HepG2 (cell line): ENCODE measurements at regions not wholly inside any gene's neighbourhood (a gene's known extent, or its start where the extent isn't known, plus 50 kb on each side); places are given as distances from the start of the nearest gene placed in this dataset.

Source experiments
- ATAC-seq: fragments of 200-7000 bp; cut with Tn5 transposase; 3 replicates; pipeline ENCODE4 v1.9.1; 2020; ENCODE audit warnings: mild to moderate bottlenecking, moderate library complexity
- BruUV-seq: library from RNA; stranded (reverse); fragments of 400-500 nt; replicated peaks from 2 replicates; lab custom pipeline; 2021; lab: Mats Ljungman, UMichigan
- CTCF ChIA-PET: fragments of 300-600 bp; formaldehyde crosslinking; extraction: SDS; loops from one replicate; lab custom pipeline; 2021; ENCODE audit warnings: low total read pairs, inconsistent platforms, low intra/inter-chr PET ratio; lab: Yijun Ruan, JAX
- POLR2A ChIA-PET: fragments of 350-600 bp; sonication (Branson Sonifier 250); formaldehyde crosslinking; loops from one replicate; lab custom pipeline; 2020; ENCODE audit warnings: antibody characterized with exemption, inconsistent platforms; lab: Yijun Ruan, JAX
- DNase-seq: peaks from one replicate; pipeline ENCODE4 v3.0.0-alpha.2; 2015; ENCODE audit warnings: low spot score
- FAIRE-seq: peaks from 3 replicates; lab custom pipeline; 2011; peaks lifted over from hg19 to GRCh38; lab: Jason Lieb, UNC
- H2AFZ ChIP-seq: one replicate; pipeline ENCODE4 v1.6.1; 2011; ENCODE audit warnings: low read length, inconsistent platforms
- H3K27ac ChIP-seq: fragments of 300-600 bp; 3 replicates; pipeline ENCODE4 v1.8.0; 2011; ENCODE audit warnings: mixed run types, mild to moderate bottlenecking, mixed read lengths, low read length, inconsistent platforms; ENCODE audit not compliant: insufficient read depth; ENCODE audit errors: extremely low read length
- H3K27me3 ChIP-seq, 2 experiments: fragments of 200-600 bp in 1 of 2; 2 replicates in 1 of 2; 3 replicates in 1 of 2; pipeline versions ENCODE4 v1.6.0 to v1.8.0; 2011; ENCODE audit warnings: low read length in 2 of 2, mild to moderate bottlenecking in 2 of 2, moderate library complexity in 2 of 2, inconsistent platforms in 1 of 2; ENCODE audit not compliant: insufficient read depth in 2 of 2, control insufficient read depth in 1 of 2
- H3K36me3 ChIP-seq, 2 experiments: fragments of 200-600 bp in 1 of 2; replicated peaks in 1 of 2; 2 replicates in 1 of 2; 3 replicates in 1 of 2; pipeline versions ENCODE4 v1.5.1 to v1.8.0; 2011; ENCODE audit warnings: low read length in 2 of 2, inconsistent platforms in 1 of 2; ENCODE audit not compliant: insufficient read depth in 2 of 2, control insufficient read depth in 1 of 2
- H3K4me1 ChIP-seq: 2 replicates; pipeline ENCODE4 v1.5.1; 2012; ENCODE audit warnings: low read length, inconsistent platforms; ENCODE audit not compliant: insufficient read depth
- H3K4me2 ChIP-seq: 2 replicates; pipeline ENCODE4 v1.6.0; 2011; ENCODE audit warnings: low read depth, low read length, inconsistent platforms
- H3K4me3 ChIP-seq, 3 experiments: fragments of 200-600 bp in 1 of 3; sonication (generic), shearing (Covaris generic) in 1 of 3; replicated peaks in 1 of 3; 2 replicates each; pipeline ENCODE4 v1.5.1; 2011 to 2016; ENCODE audit warnings: low read length in 3 of 3, inconsistent platforms in 2 of 3, low read depth in 2 of 3, mild to moderate bottlenecking in 2 of 3, control low read depth in 1 of 3, mixed read lengths in 1 of 3; ENCODE audit not compliant: insufficient read depth in 1 of 3
- H3K79me2 ChIP-seq: one replicate; pipeline ENCODE4 v1.6.1; 2011; ENCODE audit warnings: low read length, inconsistent platforms; ENCODE audit not compliant: insufficient read depth
- H3K9ac ChIP-seq: 2 replicates; pipeline ENCODE4 v1.6.0; 2011; ENCODE audit warnings: mild to moderate bottlenecking, low read depth, low read length, inconsistent platforms; ENCODE audit not compliant: insufficient read depth
- H3K9me3 ChIP-seq: 2 replicates; pipeline ENCODE4 v1.5.1; 2012; ENCODE audit warnings: mild to moderate bottlenecking, low read length
- H4K20me1 ChIP-seq: 2 replicates; pipeline ENCODE4 v1.6.0; 2011; ENCODE audit warnings: inconsistent platforms, mild to moderate bottlenecking, low read length, moderate library complexity; ENCODE audit not compliant: insufficient read depth
- ARNT ChIP-seq: fragments of 450-650 bp; IDR thresholded peaks from 2 replicates; pipeline ENCODE4 v1.6.1; 2017
- ARNT2 ChIP-seq: sonication (generic); formaldehyde crosslinking; IDR thresholded peaks from 2 replicates; pipeline ENCODE4 v1.8.0; 2022; ENCODE audit warnings: mild to moderate bottlenecking, low read depth, missing genetic modification reagents, moderate library complexity
- CBX2 ChIP-seq, 2 experiments: fragments of 200-600 bp in 1 of 2; sonication (generic); formaldehyde crosslinking in 1 of 2; IDR thresholded peaks; 2 replicates each; pipeline versions ENCODE4 v1.7.0 to v1.8.1; 2018 to 2022; ENCODE audit warnings: low read depth in 2 of 2, low read length in 1 of 2, mild to moderate bottlenecking in 1 of 2, missing genetic modification reagents in 1 of 2
- CCDC6 ChIP-seq: sonication (generic); formaldehyde crosslinking; IDR thresholded peaks from 2 replicates; pipeline ENCODE4 v1.8.1; 2022; ENCODE audit warnings: mild to moderate bottlenecking, missing genetic modification reagents, moderate library complexity
- ERF ChIP-seq: IDR thresholded peaks from 2 replicates; pipeline ENCODE4 v1.6.1; 2018; ENCODE audit warnings: missing biosample characterization, missing genetic modification reagents
- FOXO1 ChIP-seq: sonication (generic); formaldehyde crosslinking; IDR thresholded peaks from 2 replicates; pipeline ENCODE4 v1.4.0; 2020; ENCODE audit warnings: missing genetic modification reagents
- GATA4 ChIP-seq: sonication (generic); IDR thresholded peaks from 2 replicates; pipeline ENCODE4 v1.6.1; 2016; ENCODE audit warnings: antibody characterized with exemption, low read depth, borderline replicate concordance
- HMG20A ChIP-seq: IDR thresholded peaks from 2 replicates; pipeline ENCODE4 v1.6.1; 2016; ENCODE audit warnings: borderline replicate concordance
- IRF9 ChIP-seq: sonication (generic); formaldehyde crosslinking; IDR thresholded peaks from 2 replicates; pipeline ENCODE4 v1.8.0; 2022; ENCODE audit warnings: missing genetic modification reagents, mild to moderate bottlenecking, borderline replicate concordance
- MED8 ChIP-seq: sonication (generic); formaldehyde crosslinking; IDR thresholded peaks from 2 replicates; pipeline ENCODE4 v1.8.1; 2023; ENCODE audit warnings: mild to moderate bottlenecking, missing genetic modification reagents; ENCODE audit not compliant: insufficient replicate concordance
- THYN1 ChIP-seq: sonication (generic); formaldehyde crosslinking; IDR thresholded peaks from 2 replicates; pipeline ENCODE4 v1.8.1; 2023; ENCODE audit warnings: low read depth, mild to moderate bottlenecking, moderate library complexity, missing genetic modification reagents, borderline replicate concordance
- ZFP36 ChIP-seq: fragments of 150-350 bp; IDR thresholded peaks from 2 replicates; pipeline ENCODE4 v1.6.1; 2018; ENCODE audit warnings: borderline replicate concordance, low read length, low read depth; ENCODE audit not compliant: partially characterized antibody
- ZKSCAN5 ChIP-seq: sonication (generic); formaldehyde crosslinking; IDR thresholded peaks from 2 replicates; pipeline ENCODE4 v1.5.1; 2020; ENCODE audit warnings: mild to moderate bottlenecking, missing genetic modification reagents
- ZNF138 ChIP-seq: sonication (generic); formaldehyde crosslinking; IDR thresholded peaks from 2 replicates; pipeline ENCODE4 v1.5.0; 2020; ENCODE audit warnings: mild to moderate bottlenecking, low read depth, missing genetic modification reagents
- ZNF251 ChIP-seq: sonication (generic); formaldehyde crosslinking; IDR thresholded peaks from 2 replicates; pipeline ENCODE4 v1.9.0; 2021; ENCODE audit warnings: mild to moderate bottlenecking, missing genetic modification reagents
- ZNF264 ChIP-seq: sonication (generic); formaldehyde crosslinking; IDR thresholded peaks from 2 replicates; pipeline ENCODE4 v1.4.0; 2020; ENCODE audit warnings: missing genetic modification reagents
- WGBS: methylation state at CpG from one replicate; pipeline ENCODE4 v1.1.6; 2017; ENCODE audit warnings: low lambda C conversion rate; 5-methylcytosine and 5-hydroxymethylcytosine counted together
- in situ Hi-C: cut with HindIII; loops from 2 replicates; pipeline ENCODE4 v1.10.0; 2017; ENCODE audit warnings: low pct_unique_long_range_greater_than_20kb; ENCODE audit not compliant: extremely low pct_ligation_motif_present
- intact Hi-C: fragments of 100-400 bp; cut with micrococcal nuclease; formaldehyde crosslinking; loops from one replicate; pipeline ENCODE4 v1.10.0; 2022; ENCODE audit not compliant: unreplicated experiment
- TF ChIP-seq, protein P1 (sequence below): sonication (generic); formaldehyde crosslinking; IDR thresholded peaks from 2 replicates; pipeline ENCODE4 v1.9.0; 2021; ENCODE audit warnings: missing genetic modification reagents, borderline replicate concordance

DNA sequence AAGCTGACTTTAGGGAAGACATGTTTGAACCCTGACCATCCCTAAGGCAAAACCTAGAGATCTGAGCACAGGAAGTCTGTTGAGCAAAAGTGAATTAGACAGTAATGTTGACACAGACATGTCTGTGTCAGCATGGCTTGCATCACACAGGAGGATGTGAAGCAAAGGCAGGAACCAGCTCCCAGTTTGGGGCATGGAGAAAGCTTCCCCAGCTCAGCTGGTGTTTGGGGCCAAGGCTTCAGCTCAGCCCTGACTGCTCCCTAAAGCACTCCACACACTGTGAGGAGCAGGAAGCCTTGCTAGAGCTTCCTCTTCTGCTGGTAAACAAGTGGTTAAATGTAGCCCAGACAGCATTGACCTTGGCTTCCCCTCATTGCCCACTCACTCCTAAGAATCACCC is 153.8 kb upstream of the UBL3 start:
- in situ Hi-C loops, result no loop called here
- no peak overlapping the region for H3K4me2 ChIP-seq

DNA sequence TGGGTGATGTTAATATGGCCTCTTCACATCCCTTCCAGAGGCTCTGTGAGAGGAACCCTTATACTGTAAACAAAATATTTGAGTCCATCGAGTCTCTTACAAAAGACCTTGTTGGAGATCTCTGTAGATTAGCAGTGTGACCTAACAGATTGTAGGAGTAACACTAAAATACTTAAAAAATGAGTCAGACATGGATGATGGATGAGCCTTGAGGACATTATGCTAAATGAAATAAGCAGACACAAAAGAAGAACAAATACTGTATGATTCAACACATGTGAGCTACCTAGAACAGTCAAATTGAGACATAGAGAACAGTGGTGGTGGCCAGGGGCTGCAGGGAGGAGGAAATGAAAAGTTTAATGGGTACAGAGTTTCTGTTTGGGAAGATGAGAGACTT is 152.2 kb upstream of the UBL3 start:
- no peak overlapping the region for H2AFZ ChIP-seq
- ATAC-seq (no peak), FAIRE-seq (no peak), DNase-seq (no peak)
- H3K79me2 ChIP-seq, result no peaks in the 10 kb centered on the region
- ChIA-PET CTCF (no interaction called here), POLR2A (no interaction called here)
- H3K36me3 ChIP-seq, result no peaks in the 10 kb centered on the region
- H3K4me3 ChIP-seq, result no peak overlapping the region
- H3K4me1 ChIP-seq, result no peaks in the 10 kb centered on the region
- H3K4me2 ChIP-seq, result no peak overlapping the region
- no peaks in the 10 kb centered on the region for H4K20me1 ChIP-seq
- 3% methylated on average over 1 of the region's 1 CpG for WGBS
- no peaks in the 10 kb centered on the region for H3K27me3 ChIP-seq
- H3K9me3 ChIP-seq, result no peaks in the 10 kb centered on the region
- intact Hi-C loops, result no loop called here
- no TSS peak for BruUV-seq
- no peak overlapping the region for H3K9ac ChIP-seq
- H3K27ac ChIP-seq, result no peak overlapping the region
- in situ Hi-C loops, result no loop called here
- TF ChIP-seq ZKSCAN5 (CRISPR knock-in tag), result no peak
- no peak for TF ChIP-seq GATA4
- TF ChIP-seq ZNF264, result no peak
- no peak for TF ChIP-seq ZFP36
- no peak for TF ChIP-seq HMG20A
- TF ChIP-seq IRF9, result no peak

More for the DNA sequence above, 153.8 kb upstream of the UBL3 start:
- FAIRE-seq (no peak), DNase-seq (no peak), ATAC-seq (no peak)
- H3K4me3 ChIP-seq, result no peak overlapping the region
- H3K9me3 ChIP-seq, result no peaks in the 10 kb centered on the region
- no TSS peak for BruUV-seq
- no peaks in the 10 kb centered on the region for H3K27me3 ChIP-seq
- intact Hi-C loops, result no loop called here
- no peaks in the 10 kb centered on the region for H4K20me1 ChIP-seq
- H3K9ac ChIP-seq, result no peak overlapping the region
- no peaks in the 10 kb centered on the region for H3K36me3 ChIP-seq
- POLR2A ChIA-PET, result no interaction called here
- H3K4me1 ChIP-seq, result no peaks in the 10 kb centered on the region
- no peak overlapping the region for H2AFZ ChIP-seq
- H3K79me2 ChIP-seq, result no peaks in the 10 kb centered on the region
- TF ChIP-seq MED8 (CRISPR knock-in tag) (no peak), ARNT (no peak), ERF (CRISPR knock-in tag) (no peak), CCDC6 (CRISPR knock-in tag) (no peak), CBX2 (IDR thresholded peaks at IDR 0.05; ENCODE audit: low read depth, low read length) (no peak), CBX2 (CRISPR knock-in tag; IDR thresholded peaks at IDR 0.05; ENCODE audit: low read depth) (no peak), ZNF251 (CRISPR knock-in tag) (no peak), ARNT2 (CRISPR knock-in tag) (no peak), ZNF138 (CRISPR knock-in tag) (no peak), THYN1 (no peak), FOXO1 (no peak)
- TF ChIP-seq, protein P1, sequence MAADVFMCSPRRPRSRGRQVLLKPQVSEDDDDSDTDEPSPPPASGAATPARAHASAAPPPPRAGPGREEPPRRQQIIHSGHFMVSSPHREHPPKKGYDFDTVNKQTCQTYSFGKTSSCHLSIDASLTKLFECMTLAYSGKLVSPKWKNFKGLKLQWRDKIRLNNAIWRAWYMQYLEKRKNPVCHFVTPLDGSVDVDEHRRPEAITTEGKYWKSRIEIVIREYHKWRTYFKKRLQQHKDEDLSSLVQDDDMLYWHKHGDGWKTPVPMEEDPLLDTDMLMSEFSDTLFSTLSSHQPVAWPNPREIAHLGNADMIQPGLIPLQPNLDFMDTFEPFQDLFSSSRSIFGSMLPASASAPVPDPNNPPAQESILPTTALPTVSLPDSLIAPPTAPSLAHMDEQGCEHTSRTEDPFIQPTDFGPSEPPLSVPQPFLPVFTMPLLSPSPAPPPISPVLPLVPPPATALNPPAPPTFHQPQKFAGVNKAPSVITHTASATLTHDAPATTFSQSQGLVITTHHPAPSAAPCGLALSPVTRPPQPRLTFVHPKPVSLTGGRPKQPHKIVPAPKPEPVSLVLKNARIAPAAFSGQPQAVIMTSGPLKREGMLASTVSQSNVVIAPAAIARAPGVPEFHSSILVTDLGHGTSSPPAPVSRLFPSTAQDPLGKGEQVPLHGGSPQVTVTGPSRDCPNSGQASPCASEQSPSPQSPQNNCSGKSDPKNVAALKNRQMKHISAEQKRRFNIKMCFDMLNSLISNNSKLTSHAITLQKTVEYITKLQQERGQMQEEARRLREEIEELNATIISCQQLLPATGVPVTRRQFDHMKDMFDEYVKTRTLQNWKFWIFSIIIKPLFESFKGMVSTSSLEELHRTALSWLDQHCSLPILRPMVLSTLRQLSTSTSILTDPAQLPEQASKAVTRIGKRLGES (CRISPR knock-in tag), result no peak
- TF ChIP-seq, all 625 proteins: peak for 0
- H3K27ac ChIP-seq, result no peak overlapping the region
- CTCF ChIA-PET, result no interaction called here
